Fibroblast of the conjunctiva (primary cell): ENCODE measurements at regions not wholly inside any gene's neighbourhood (a gene's known extent, or its start where the extent isn't known, plus 50 kb on each side); places are given as distances from the start of the nearest gene placed in this dataset.
"Not testable (repeated sequence)": the region's sequence is repeated elsewhere in the genome, so short reads cannot be mapped to it uniquely, and the experiment has no call there.

Experiments
- DNase-seq: peaks from one replicate; pipeline ENCODE4 v3.0.0-alpha.2; 2010; ENCODE audit warnings: low read depth

DNA sequence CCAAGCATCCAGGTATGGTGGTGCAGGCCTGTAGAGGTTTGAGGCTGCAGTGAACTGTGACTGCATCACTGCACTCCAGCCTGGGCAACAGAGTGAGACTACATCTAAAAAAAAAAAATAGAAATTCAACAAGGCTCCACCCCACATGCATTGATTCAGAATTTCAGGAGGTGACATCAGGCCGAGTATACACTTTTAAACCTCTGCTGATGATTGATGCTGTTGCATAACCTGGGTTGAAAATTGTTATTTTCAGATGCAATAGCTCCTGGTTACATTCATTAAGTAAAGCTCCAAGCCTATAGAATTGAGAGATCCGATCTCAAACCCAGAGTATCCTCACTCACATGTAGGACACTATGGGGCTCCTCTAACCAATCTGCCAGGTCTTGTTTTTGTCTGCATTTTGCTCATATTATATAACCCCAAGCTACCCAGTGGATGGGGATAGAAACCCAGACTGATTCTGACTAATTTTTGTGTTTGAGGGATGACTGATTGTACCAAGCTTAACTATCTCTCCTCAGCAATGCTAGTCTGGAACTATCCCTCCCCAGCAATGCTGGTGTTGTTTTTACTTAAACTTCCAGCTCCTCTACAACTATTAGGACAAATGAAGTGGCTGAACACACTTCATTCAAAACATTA, 123.5 kb upstream of the PREP start:
- no peak for DNase-seq

DNA sequence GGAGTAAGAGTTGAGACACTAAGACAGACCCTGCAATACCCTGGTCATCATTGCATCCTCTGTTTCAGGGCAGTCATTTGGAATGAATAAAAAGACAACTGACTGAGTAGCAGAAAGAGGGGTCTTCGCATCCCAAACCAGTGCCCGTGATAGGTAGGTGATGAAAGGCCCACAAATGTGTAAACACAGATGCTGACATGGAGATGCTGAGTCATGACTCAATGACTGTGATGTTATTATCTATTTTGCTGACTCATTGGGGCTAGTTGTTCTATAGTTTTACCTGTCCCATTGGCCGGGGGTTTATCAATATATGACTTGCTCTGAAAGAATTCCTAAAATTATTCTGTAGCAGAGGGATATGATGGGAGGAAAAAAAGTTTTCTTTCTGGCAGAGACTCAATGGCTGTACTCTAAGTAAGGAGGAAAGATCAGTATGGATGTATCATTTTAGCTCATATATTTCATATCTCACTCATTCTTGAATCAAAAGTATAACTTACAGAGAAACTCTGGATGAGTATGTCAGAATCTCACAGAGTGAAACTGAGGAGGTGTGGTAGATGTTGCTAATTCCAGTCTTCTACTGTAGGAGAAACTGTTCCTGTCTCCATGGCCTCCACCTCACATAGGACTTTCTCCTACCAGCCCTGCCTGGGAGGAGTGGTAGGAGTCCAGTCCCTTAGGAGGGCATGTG, 119.9 kb upstream of the PREP start:
- no peak for DNase-seq

DNA sequence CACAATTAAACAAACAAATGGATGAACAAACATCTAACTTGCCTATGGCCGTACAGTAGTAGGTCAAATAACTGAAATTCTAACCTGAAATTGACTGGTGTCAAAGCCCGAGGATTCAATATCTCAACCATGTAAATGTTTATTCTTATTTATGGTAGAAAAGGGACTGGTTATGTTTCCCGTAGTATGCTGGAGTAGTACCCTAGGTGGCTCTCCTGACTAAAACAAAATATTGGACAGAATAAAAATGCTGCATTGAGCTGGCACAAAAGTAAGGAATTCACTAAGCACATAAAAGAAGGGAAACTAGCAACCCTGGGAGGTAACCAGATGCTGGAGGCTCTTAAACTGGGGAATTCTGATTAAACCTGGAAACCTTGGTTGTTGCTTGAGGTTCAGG, 117.1 kb upstream of the PREP start:
- DNase-seq, result no peak

DNA sequence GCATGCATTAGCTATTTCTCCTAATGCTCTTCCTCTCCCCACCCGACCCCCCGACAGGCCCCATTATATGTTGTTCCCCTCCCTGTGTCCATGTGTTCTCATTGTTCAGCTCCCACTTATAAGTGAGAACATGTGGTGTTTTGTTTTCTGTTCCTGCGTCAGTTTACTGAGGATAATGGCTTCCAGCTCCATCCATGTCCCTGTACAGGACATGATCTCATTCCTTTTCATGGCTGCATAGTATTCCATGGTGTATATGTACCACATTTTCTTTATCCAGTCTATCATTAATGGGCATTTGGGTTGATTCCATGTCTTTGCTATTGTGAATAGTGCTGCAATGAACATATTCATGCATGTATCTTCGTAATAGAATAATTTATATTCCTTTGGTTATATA, 116.1 kb upstream of the PREP start:
- DNase-seq, result not testable (repeated sequence)

DNA sequence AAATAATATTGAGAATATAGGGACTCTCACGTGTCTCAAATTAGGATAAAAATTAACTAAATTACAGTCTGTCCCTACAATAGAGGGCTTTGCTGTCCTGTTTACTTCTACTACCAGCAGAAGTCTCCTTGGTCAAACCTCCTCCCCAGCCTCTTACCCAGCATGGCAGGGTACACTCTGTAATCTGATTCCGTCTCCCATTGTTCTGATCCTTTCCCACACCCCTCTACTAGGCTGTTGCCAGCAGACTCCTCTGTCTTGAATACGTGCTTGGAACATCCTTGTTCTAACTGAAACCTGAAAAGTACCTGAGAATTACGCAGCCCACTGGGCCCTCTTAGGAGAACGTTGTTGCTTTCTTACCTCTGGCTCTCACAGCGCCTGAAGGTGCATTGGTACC, 112.2 kb upstream of the PREP start:
- no peak for DNase-seq

DNA sequence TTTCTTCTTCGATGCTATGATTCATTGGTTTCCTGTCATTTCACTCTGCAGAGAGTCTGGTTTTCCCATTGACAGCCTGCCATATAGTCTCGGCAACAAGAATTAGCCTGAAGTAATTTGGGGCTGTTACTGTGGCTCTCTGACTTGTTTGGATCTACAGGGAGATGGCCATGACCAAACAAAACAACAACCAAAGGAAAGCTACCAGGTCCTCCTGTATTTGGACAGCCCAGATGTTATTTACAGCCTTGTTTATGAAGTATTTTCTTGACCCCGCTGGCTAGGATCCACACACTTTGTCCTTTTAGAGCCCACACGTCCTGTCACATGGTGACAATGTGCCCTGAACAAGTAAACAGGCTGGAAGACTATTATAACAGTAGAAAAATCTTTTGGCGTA, 111.4 kb upstream of the PREP start:
- DNase-seq, result no peak

DNA sequence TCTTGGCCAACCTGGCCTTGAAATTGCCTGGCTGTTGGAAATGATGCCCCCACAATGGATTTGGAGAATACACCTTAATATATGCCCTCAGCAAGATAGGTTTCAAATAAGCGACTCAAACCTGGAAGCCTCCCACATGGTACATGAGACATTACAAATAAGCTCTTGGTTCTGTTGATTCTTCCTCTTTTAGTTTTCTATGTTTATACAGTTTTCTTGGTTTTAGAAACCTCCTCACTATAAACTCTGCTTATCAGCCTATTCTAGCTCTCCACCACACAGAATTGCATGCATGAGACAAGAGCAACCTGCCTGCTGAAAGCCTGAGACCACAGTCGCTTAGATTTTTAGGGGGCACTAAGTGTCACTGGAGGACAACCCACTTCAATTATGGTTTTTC, 108.8 kb upstream of the PREP start:
- DNase-seq, result no peak

DNA sequence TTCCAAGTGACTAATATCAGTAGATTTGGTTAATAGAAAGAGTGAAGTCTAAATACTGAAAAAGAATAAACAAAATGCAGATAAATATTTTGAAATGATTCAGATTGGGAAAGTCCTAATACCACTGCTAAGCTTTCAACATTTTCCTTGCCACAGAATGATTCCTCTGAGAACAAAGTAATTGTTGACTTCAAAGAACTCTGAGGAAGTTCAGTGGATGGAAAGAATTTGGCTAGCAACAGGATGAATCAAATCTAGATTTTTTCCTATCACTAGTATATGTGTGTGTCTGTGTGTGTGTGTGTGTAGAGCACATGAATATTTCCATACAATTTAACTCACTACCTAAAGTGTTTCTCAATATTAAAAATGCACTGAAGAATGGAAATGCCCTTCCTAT, 107.9 kb upstream of the PREP start:
- no peak for DNase-seq

DNA sequence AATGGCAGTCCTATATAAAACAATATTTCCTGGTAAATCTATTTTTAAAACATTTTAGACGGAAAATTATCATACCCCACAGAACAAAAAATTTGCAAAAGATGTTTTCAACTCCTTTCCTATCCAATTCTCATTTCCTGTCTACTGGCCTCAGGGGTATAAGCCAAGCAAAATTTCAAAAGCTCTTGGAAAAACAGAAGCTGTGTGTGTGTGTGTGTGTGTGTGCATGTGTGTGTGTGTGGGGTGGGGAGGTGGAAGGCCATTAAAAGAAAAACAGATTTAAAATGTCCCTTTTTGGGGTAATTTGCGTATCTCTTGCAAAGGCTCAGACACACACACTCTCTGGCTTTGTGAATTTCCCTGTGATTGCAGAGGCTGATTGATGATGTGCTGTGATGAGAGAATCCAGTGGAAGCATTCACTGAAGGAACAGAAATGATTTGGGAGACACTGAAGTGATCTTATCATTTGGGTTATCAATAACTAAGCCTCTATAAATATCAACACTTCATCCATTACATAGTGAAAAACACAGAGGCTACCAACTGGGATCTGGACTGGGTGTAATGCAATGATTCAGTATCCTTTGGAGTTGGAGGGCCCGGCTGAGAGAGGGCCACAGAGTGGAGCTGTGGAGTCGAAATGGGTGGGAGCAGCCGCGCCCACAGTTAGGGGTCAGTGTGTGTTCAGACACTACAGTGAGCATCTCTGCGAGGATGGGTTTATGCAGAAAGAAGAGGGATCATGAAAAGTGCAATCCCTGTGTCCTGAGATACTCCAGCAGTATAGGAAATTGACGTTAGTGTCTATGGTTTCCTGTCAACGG, 106.8 kb upstream of the PREP start:
- DNase-seq, result no peak

DNA sequence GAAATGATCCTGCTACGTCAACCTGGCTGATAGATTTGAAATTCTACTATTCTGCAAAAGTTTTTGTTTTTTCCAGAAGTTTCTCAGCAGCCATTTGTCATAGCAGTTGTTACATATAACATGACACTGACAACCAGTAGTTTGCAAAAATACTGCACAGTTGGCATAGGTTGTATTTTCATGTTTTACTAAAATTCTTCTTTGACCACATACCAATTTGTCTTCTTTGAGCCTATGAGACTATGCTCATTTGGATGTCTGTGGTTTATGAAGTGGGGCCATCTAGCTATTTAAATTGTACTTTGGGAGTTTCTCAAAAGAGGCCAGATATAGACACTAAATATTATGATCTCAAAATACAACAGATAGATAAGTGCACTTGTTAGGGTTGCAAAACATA, 104.9 kb upstream of the PREP start:
- no peak for DNase-seq

DNA sequence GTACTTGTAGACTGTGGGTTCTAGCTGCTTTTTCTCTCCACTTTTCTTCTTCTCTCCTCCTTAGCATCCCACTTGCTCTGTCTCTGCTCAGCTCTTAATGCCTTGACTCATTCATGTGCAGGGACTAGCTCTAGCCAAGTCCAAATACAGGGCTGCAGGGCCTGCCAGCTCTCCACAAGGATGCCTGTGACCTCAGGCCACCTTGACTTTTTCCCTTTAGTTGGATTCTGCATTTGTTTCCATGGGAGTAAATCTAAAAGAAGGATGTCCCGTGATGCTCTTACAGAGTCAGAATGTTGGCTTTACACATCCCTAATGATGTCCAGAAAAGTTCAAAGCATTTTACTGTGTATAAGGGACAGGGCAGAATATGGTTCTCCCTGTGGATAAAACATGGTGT, 101.8 kb upstream of the PREP start:
- no peak for DNase-seq

DNA sequence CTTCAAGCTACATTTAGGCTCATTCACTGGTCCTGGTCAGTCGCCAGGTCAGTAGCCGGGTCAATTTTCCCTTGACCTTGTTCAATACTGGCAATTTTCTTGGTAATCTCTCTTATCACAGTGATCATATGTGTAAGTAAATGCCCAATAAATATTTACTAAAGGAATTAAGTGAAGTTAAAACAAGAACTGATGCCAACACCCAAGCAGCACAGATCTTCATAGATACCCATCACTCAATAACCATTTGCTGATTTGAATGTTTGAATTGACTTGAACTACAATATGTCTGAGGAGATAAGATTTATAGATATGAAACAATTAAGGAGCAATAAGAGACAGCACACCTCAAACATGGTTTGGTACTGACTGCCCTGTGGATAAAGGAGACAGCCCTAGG, 100.8 kb upstream of the PREP start:
- DNase-seq, result no peak

DNA sequence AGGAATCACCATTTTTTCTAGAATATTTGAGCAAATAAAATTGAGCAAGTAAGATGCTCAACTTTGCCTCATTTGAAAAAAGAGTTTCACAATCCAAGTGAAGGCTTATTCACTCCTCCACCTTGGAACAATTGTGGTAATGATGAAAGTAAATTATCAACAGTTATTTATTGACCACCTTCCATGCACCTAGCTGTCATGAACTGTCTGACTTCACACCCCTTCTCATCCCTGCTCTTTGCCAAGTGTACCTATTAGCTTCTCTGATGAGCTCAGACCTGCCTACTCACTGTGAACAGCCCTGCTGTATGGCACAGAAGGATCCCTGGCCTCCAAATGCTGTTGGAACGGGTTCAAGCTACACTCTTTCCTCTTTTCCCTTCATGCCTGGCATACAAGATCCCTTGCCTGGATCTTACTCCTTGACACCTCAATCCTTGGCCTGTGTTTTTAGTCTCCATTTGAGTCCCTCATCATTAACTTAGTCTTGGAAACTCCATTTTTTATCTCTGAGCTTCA, 99.0 kb upstream of the PREP start:
- DNase-seq, result no peak

DNA sequence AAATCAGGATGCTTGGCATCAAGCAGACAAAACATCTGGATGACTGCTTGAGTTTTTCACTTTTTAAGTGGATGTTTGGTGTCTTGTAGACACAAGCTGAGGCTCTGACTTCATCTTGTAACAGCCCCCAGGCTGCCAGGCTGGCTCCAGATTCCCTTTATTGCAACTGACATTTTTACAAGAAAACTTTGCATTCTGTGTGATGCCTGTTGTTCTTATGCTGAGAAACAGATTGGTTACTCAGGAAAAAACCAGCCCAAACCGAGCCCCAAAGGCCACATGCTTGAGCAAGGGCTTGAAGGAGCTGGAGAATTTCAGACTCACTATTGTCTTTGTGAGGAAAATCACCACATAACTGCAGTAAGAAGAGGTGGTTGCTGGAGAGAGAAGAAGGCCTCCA, 98.4 kb upstream of the PREP start:
- DNase-seq, result no peak

DNA sequence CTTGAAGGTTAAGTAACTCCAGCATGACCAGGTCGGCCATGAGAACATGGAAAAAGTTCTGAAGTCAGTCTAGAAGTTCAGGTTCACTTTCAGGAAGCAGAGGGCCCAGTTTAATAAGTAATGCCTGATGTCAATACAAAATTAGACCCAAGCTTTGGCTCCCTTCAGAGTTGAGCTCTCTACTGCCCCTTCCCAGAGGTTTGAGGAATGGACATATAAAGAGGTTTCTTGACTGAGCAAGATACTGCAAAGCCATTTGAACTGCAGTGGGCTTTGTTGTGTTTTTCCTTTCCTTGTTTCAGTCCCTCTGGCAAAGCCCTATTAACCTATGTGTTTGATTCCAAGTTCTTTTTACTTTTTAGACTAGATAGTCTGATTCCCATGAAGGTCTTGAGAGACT, 97.8 kb upstream of the PREP start:
- no peak for DNase-seq

DNA sequence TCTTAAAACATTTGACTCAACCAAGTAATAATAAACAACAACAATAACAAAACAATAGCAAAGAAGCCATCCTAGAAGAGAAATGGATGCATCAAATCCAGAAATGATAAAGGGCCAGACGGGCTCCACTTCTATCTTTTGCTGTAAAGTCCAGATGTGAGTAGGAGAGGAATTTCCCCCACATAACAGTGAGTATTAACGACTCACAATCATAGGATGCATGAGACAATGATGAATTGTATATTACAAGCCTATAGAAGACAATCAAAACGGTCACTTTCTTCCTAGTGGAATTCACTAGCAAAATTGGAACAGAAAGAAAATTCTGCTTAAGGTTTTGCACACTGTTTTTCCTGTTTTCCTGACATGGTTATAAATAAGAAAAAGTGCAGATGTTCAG, 97.0 kb upstream of the PREP start:
- no peak for DNase-seq

DNA sequence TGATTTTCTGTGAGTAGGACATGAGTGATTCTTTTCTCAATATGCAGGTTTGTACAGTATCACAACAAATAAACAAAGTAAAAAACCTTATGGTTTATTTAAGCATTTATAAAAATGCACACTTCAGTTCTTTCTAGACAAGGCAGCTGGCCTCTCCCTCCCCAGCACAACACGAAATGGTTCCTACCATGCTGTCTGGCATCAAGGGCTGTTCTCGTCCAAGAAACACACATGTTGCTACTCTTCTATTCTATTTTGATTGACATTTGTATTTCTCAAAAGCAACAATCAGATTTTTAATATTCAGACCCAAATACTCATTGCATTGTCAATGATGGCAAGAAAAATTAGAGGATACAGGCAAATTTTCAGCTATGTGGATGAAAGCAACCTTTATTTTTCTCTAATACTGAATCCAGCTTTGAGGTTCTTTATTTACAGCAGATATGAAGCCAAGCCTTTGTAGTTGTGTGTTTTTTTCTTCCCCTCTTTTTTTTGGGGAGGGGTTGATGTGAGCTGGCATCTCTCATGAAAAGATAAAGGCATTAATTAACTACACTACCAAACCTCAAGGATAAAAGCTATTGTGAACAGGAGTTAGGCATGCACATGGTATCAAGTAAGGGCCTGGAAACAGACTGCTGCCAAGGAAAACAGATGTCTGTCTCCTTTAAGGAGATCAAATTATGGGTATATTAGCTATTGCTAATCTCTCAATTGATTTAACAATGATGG, 96.4 kb upstream of the PREP start:
- no peak for DNase-seq

DNA sequence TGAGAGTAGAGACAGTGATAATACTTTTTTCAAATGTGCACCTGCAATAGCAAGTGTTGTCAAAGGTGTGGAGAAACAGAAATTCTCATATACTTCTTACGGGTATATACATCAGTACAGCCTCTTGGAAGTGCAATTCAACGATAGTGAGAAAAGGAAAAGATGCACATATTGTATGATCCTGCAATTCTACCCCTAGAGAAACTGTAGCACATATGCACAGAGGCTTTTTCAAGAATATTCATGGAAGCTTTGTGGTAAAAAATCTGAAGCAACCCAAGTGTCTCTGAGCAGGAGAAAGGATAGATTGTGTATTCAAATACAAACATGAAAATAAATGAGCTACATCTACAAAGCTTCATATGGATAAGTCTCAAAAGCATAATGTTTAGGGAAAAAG, 94.7 kb upstream of the PREP start:
- no peak for DNase-seq

DNA sequence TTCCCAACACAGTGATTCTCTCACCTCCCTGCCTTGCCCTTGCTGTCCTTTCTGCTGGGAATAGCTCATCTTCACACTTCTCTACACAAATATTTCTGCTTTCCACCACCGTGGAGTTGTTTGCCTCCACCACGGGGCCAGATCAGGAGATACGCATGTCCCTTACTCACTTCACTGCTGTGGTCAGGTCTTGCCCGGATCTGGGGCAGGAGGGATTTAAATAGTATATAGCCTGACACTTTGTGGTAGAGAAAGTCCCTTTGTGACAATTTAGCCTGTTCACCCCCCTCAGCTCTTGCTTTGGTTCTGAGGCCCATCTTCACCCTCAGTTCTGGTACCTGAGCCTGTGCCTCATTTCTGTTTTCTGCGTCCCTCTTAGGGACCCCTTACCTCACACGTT, 92.6 kb upstream of the PREP start:
- no peak for DNase-seq

DNA sequence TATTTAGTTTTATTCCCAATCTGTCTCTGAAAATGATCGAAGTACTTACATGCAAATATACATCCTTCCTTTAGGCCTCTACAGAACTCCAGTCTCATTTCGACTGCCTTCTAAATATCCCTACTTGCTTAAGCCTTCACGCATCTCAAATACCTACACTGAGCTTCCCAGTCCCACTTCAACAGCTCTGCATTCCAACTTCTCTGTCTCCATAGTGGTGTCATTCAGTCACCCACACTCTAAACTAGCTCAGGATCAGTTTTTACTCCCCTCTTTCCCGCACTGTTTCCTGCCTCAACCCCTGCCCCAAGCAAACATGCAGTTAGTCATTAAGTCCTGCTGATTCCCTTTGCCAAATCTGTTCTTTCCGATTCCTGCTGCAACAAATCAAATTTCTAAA, 91.8 kb upstream of the PREP start:
- no peak for DNase-seq

DNA sequence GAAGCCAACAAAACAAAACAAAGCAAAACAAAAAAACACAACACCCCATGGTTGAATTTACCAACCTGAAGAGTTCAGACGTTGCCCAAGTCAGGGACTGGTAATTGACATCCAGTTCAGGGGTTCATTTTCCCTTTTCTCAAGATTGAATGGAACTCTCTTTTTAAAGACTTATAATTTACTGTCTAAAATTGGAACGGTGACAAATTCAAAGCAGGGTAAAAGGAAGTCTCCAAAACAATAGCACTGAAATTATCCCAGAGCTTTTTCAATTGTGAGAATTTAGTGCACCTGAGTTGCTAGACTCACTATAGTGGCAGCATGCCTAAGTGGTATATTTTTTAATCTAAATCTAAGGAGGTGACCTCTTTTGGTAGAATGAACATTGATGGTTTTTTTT, 90.9 kb upstream of the PREP start:
- DNase-seq, result no peak
